Suppressor macrophage (primary cell): ENCODE measurements at regions not wholly inside any gene's neighbourhood (a gene's known extent, or its start where the extent isn't known, plus 50 kb on each side); places are given as distances from the start of the nearest gene placed in this dataset.
"Not testable (repeated sequence)": the region's sequence is repeated elsewhere in the genome, so short reads cannot be mapped to it uniquely, and the experiment has no call there.

Experiments
- DNase-seq, 4 experiments: peaks; one replicate each; pipeline ENCODE4 v3.0.0-alpha.2; 2020 to 2022

DNA sequence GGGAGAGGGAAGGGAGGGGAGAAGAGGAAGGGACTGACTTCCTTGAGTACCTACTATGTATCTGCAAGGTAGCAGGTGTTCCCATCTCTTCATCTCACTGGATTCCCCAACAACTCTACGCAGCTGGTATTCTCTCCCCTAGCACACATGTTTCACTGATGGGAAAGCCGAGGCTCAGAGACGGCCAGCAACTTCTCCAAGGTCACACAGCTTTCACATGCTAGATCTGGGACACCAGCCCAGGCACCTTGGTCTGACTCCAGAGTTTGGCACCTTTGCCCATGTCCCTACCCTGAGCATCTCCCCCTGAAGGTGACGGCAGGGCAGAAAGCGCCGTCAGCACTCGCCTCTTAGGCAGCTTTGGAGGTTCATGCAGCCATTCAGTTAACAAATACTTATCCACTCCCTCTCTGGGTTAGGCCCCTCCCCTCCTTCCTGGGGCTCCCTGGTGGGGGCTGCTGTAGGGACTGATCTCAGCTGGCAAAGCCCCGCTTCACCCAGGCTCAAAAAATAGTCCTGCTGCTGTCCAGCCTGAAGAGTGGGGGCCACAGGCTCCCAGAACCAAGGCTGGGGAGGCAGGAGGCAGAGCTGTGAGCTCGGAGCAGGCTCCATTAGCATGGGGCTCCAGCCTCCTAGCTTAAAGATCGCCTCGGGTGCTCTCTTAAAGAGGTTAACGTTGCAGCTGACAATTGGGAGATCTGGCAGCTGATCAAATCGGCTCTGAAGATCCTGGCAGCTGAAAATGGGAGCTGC lies 79.4 kb downstream of the IGLL1 start:
- no peak for DNase-seq

DNA sequence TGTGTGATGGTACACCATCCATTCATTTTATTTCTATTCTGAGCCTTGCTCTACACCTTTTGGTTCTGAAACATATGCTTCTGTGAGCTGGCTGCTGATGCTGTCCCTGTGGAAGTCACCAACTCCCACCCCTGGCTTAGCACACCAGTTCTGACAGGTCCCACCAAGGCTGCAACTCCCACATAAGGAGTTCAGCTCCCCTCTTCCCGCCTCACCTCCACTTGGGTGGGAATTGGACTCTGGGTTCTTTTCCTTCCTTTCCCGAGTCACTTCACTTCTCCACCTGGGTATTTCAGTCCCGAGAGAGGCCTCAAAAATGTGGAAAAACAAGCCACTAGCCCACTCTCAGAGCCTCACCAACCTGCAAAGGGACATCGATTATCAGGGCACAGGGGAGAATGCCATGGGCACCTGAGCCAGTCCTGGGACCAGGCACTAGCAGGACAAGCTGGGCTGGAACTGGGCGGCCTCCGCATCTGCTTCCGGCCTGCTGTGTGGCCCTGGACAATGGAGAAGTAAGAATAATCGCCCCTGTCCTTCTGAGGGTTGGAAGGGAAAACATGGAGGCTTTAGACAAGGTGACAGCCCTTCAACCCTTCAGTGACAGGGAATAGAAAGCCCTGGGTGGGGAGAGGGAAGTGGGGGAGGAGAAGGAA lies 80.1 kb downstream of the IGLL1 start:
- no peak for DNase-seq

DNA sequence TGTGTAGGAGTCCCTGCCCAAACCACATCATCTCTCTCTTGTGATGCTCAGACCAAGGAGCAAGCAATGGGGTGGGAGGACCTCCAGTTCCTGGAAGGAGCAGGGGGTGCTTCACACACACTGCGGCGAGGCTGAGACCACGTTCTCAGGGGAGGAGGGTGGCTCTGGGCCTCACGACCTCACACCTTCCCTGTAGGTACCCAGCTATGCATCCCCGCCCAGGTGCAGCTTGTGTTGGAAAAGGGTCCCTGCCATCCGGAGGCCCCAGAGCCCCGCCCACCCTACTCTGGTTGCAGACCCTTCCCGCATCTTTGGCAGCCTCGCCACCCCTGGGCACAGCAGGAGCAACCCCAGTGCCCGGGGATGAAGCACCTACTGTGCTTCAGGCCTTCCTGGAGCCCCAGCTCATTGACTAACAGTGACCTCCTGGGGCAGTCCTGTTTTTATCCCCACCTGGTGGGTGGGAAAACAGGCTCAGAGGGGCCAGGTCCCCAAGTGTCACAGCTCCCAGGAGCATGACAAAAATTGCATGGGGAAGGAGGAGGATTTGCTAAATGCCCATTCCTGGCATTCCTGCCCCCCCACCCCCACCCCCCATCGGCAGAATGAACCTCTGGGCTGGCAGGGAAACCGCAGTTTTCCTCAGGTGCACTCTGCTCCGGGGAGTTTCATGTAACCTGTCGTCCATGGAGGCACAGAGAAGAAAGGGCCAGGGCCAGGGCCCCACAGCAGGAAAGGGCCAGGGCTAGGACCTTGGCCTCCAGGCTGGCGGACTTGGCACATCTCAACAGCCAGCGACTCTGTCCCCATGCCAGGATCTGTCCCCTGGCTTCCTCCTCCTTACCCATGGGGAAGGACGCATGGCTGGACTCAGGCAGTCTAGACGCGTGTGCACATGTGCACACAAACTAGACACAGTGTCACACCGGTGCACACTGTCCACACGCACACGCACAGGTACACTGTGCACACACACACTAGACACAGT lies 81.0 kb downstream of the IGLL1 start:
- DNase-seq, result no peak

DNA sequence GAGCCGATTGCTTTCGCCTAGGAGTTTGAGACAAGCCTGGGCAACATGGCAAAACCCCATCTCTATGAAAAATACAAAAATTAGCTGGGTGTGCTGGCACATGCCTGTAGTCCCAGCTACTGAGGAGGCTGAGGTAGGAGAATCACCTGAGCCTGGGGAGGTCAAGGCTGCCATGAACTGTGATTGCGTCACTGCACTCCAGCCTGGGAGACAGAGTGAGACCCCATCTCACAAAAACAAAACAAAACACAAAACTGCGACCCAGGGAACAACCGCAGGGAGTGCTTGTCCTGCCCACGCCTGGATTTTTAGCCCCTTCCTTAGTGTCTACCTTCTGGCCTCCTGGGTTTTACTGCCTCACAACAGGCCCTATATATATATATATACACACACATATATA lies 82.2 kb downstream of the IGLL1 start:
- DNase-seq, result not testable (repeated sequence)

DNA sequence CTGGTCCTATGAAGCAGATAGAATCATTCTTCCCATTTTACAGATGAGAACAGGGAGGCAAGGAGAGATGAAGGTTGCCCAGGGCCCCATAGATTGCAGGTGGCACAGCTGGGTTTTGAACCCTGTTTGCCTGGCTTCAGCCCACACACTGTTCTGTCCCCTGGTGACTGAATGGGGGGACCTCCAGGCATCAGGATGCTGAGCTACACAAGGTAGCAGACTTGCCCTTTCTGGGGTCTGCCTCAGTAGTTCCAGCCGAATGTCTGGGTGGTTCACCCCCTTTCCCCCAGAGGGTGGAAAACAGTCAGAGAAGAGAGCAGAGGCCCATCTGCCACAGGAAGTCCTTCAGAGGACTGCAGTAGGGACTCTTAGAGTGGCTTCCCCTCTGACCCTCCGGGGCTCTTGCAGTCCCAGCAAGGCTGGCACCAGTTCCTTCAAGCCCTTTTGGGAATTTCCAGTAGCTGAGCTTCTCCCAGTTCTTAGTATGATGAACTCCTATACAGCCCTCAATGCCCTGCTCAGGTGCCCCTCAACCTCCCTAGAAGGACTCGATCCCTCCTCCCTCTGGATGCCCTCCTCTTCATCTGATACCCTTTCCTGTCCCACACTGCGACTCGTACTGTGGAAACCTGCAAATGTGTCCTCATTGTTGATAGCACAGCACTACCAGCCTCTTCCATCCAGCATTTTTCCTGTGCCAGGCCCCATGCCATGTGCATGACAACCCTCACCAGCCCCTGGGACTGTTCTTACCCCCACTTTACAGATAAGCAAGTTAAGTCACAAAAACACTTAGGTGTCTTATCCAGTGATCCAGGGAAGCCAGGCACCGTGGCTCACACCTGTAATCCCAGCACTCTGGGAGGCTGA lies 82.8 kb downstream of the IGLL1 start:
- DNase-seq, result no peak

DNA sequence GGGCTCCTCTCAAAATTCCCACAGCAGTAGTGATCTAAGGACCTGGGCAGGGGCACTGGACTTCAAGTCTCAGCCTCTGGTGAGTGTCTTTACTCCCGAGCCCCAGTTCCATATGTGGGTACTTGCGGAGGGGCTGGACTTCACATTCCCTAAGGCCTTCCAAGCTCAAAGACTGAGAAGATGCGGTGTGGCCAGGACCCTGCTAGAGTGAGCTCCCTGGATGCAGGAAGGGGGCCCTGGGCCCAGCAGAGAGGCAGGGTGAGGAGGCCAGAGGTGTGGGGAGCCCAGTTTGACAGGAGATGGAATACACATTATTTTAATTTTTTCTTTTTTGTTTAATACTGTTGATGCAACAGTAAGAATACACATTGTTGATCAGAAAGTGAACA lies 83.7 kb downstream of the IGLL1 start:
- no peak for DNase-seq

DNA sequence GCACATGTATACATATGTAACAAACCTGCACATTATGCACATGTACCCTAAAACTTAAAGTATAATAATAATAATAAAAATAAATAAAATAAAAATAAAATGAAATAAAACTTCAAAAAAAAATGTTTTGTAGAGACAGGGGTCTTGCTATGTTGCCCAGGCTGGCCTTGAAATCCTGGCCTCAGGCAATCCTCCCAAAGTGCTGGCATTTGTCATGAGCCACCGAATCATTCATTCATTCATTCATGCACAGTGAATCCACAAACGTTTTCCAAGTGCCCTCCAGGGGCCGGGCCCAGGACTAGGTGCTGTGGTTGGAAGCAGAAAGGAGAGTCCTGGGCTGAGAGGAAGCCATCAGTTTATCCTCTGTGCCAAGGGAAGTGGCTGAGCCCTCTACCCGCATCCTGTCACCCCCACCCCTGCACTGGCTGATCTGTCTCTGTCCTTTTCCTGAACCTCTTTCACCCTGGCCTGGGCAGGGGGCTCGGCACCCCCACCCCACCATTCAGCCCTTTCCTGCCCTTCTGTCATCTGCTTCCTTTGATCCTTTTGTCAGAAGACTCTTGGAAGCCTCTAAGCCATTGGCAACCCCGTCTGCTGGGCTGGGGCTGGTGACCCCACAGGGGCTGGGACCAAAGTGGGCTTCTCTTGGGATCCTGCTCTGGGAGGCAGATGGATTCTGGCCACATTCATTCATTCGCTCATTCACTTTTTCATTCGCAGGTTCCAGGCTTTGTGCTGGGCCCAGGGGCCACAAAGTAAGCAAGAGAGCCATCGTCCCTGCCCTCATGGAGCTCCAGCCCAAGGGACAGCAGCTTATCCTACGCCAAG lies 84.3 kb downstream of the IGLL1 start:
- DNase-seq, result no peak

DNA sequence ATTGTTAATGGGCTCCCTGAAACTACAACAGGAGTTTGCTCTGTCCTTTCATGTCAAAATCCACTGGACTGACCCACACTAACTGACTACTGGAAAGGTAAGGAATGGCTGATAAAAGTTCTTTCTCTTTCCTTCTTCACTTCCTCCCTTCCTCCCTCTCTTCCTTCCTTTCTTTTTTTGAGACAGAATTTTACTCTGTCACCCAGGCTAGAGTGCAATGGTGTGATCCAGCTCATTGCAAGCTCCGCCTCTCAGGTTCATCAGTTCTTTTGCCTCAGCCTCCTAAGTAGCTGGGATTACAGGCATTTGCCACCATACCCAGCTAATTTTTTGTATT lies 85.2 kb downstream of the IGLL1 start:
- DNase-seq, result no peak

DNA sequence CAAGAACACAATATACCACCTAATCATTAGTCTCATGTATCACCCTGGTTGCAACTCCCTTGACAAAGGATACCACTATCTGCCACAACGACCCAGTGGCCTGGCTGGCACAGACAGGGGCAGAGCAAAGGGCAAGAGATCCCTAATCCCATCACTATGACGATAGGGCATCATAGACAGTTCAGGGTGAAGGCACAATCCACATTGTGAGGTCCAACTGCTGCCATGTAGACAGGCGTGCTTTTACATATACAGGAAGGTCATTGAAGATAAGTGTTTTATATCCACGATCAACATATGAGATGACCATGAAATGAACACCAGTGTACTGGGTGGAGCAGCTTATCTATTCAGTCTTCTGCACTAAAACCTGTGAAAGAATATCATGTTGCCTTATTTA lies 94.6 kb downstream of the IGLL1 start:
- no peak for DNase-seq

DNA sequence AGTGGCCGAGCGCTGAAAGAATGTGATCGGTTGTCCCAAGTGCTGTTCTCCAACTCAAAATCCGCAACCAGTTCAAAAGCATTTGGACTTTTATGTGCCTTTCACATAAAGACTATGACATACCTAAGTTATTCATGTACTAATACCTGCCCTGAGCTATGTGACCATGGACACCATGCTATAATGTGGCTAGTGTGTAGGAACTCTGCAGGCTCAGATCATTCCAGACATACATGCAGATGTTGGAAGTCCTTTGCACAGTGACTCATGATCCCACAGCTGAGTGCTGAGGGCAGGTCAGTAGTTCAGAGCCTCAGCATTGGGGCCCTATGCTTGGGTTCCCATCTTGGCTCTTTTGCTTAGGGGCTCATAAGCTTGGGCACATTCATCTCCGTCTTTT lies 95.4 kb downstream of the IGLL1 start:
- DNase-seq, result no peak

DNA sequence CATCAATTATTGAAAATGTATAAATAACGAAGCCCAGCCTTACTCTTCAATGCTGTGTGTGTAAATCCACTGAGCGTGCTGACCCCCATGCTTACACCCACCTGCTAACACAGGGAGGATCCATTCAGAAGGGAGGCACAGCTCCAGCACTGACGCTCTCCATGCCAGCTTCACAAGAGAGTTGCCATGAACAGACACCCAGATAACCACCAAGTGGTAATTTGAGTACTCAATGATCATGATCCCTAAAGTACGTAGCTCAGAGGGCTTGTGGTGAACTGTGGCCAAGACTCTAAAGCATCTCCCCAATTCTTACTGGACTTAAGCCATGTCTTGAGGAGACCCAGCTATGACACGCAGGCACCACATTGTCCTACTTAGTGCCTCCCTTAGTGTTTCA lies 98.7 kb downstream of the IGLL1 start:
- no peak for DNase-seq

DNA sequence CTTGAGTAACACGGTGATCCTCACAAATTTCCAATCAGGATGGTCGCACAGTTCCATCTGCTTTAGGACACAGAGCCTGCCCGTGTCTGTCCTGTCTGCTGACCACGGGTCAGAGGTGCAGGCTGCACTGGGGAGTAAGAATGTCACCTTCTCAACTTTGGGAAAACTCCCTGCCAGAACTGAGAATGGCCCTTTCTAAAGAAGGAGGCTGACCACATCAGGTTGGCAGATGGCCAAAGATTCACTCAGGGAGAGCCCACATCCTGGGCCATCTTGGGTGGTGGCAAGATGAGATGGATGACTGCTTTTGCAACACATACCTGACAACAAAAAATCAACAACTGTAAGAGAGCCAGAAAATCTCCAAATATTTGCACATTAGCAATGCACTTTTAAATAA lies 101.9 kb downstream of the IGLL1 start:
- DNase-seq, result peak in 1 of 4 experiments; percentile 13

DNA sequence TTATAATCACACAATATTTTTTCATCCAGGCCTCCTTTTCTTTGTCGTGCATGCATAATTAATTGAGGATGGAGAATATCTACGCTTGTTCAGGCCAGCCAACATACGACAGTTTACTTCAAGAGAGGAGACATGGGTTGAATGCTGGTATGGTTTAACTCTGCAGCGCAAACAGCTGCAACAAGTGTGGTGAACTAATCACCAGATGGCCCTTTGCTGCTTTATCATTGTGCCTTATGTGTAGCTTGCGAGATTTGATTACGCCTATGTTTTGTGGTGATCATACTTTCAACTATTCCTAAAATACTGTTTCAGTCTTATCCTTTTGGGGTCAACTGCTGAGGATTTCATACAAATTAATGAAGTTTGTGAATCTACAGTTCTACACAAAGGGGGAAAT lies 105.6 kb downstream of the IGLL1 start:
- DNase-seq, result not testable (repeated sequence)

DNA sequence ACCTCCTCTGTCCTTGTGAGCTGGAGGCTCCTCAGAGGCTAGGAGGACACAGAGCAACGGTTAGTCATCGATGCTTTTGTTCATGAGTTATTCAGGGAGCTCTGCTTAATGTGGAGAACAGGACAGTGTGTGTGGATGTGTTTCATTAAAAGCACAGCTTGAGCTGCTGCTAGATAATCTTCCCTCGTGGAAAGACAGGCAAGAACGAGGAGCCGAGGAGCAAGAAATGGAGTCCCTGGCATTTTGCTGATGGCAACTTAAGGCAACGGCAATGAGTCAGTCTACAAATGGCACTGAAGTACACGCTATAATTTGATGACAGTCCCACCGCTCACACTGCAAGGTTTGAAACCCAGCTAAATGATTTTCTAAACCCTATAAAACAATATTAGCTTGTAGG lies 106.2 kb downstream of the IGLL1 start:
- DNase-seq, result no peak

DNA sequence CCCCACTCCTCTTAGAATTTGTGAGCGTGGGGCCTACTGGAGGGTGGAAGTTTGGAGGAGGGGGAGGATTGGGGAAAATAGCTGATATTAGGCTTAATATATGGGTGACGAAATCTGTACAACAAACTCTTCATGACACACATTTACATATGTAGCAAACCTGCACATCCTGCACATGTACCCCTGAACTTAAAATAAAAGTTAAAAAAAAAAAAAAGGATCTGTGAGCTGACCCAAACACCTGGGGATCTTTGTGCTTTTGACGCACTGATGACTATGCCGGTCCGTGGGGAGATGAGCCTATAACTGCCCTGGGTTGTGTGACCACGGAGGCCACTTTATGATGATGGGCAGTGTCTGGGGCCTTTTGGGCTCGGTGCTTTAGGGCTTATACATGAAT lies 107.7 kb downstream of the IGLL1 start:
- DNase-seq, result not testable (repeated sequence)

DNA sequence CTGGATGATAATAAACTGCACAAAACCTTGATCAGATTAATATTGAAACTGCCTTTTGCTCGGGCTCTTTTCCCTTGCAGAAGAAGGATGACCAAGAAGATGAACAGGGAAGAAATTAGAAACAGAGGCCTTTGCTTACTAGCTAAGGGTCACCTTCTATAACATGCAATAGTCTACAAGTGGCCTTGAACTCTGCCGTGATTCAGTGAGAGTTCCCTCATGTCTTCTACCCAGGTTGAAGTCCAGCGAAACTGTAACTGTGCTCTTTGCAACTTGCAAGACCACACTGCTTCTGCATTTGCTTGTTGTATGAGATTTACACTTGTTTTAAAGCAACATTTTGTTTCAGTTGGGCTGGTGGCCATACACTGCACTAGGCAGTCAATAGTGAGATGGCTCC lies 108.4 kb downstream of the IGLL1 start:
- no peak for DNase-seq

DNA sequence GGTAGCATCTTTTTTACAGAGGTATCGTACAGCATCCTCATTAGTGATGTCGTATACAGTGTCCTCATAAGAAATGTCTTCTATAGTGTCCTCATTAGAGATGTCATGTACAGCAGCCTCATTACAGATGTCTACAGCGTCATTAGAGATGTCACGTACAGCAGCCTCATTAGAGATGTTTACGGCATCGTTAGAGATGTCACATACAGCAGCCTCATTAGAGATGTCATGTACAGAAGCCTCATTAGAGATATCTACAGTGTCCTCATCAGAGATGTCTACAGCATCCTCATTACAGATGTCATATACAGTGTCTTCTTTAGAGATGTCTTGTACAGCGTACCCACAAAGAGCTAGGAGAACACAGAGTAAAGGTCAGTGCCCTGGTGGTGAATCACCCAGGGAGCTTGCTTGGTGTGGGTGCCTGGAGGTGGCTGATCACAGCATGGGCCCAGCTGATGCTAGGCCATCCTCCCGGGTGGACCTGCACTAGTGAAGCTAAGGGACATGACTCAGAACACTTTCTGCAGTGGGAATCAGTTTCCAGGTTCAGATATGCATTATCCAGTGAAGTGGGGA lies 109.2 kb downstream of the IGLL1 start:
- DNase-seq, result no peak

DNA sequence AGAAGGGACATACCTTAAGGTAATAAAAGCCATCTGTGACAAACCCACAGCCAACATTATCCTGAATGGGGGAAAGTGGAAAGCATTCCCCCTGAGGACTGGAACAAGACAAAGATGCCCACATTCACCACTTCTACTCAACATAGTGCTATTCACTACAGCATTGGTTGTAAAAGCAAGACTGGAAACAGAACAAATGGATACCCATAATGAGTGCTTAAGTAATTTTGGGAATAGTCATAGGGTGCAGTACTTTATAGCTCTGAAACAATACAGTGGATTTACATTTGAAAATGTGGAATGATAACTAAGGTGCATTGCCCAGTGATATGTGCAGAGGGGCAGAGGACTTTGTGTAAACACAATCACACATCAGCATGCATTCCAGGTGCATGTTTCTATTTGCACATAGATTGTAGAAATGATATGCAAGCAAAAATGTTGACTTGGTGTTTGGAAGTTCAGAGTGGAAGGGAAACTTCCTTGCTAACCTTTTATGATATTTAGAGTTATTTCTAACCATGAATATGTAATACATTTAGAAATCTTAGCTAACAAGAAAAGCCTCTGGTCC lies 112.3 kb downstream of the IGLL1 start:
- no peak for DNase-seq

DNA sequence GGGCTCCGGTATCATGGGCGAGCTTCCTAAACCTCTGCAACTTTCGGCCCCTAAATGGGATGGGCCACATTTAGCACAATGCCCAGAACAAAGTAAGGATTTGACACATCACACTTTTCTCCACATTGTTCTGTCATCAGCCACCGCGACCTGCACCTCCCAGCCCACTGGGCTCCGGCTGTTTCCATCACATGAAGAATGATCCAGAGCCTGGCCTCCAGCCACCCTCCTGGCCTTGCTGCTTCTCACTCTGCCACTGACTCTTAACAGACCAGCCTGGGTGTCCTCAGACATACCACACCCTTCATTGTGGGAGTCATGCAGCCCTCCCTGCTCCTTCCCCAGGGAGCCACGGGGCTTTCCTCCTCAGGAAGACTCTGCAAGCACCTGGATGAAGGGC lies 113.7 kb downstream of the IGLL1 start:
- no peak for DNase-seq

DNA sequence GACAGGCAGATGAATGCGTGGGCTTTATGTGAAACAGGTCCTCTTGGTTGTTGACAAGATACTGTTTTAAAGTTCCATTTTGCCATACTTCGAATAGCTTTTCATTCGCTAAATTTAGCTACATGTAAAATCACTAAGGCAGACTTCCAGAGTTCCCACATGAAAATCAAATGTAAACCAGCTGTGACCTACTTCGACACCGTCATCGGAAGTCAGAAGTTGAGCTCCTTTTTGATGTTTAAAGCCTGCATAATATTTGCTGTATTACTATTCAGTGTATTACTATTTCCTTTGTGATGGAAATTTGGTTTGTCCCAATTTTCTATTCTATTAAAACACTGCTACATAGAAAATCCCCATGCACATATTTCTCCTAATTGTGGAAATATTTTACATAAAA lies 115.3 kb downstream of the IGLL1 start:
- DNase-seq, result not testable (repeated sequence)
